WERI-Rb-1 (cell line): ENCODE measurements at regions not wholly inside any gene's neighbourhood (a gene's known extent, or its start where the extent isn't known, plus 50 kb on each side); places are given as distances from the start of the nearest gene placed in this dataset.

Experiments
- DNase-seq: peaks from one replicate; pipeline ENCODE4 v3.0.0-alpha.2; 2020
- H3K27ac ChIP-seq: fragments of 250-450 bp; sonication (Bioruptor Pico); 2 replicates; pipeline ENCODE4 v1.5.1; 2020; ENCODE audit warnings: mild to moderate bottlenecking, moderate library complexity
- H3K27me3 ChIP-seq: fragments of 250-450 bp; sonication (Bioruptor Pico); 2 replicates; pipeline ENCODE4 v1.5.1; 2021; ENCODE audit warnings: mild to moderate bottlenecking, low read depth, moderate library complexity; ENCODE audit not compliant: insufficient read depth, severe bottlenecking
- H3K36me3 ChIP-seq: fragments of 250-450 bp; sonication (Bioruptor Pico); 2 replicates; pipeline ENCODE4 v1.5.1; 2020; ENCODE audit warnings: mild to moderate bottlenecking, moderate library complexity
- H3K4me3 ChIP-seq: 2 replicates; pipeline ENCODE4 v1.5.1; 2011; ENCODE audit warnings: low read depth, mild to moderate bottlenecking, control low read depth, low read length
- H3K9me3 ChIP-seq: fragments of 250-450 bp; sonication (Bioruptor Pico); 2 replicates; pipeline ENCODE4 v1.5.1; 2021; ENCODE audit warnings: mild to moderate bottlenecking, moderate library complexity; ENCODE audit not compliant: severe bottlenecking
- CTCF ChIP-seq: IDR thresholded peaks from 2 replicates; pipeline ENCODE4 v1.5.1; 2011; ENCODE audit warnings: low read depth, mild to moderate bottlenecking, control low read depth, inconsistent platforms, low read length

GRCh38 chr1:14138687-14139086 lies 438.7 kb downstream of the PRDM2 start:
- no peak overlapping the region for H3K4me3 ChIP-seq
- H3K27me3 ChIP-seq = peaks cover 62% of the 10 kb centered on the region
- H3K36me3 ChIP-seq = no peaks in the 10 kb centered on the region
- TF ChIP-seq CTCF = no peak
- no peaks in the 10 kb centered on the region for H3K9me3 ChIP-seq
- H3K27ac ChIP-seq = no peak overlapping the region
- no peak for DNase-seq

- Histone ChIP-seq H3K4me3 (no peak overlapping the region), H3K9me3 (no peaks in the 10 kb centered on the region), H3K36me3 (no peaks in the 10 kb centered on the region), H3K27ac (no peak overlapping the region), H3K27me3 (peaks cover 56% of the 10 kb centered on the region)
- no peak for TF ChIP-seq CTCF
- DNase-seq = no peak
These were observed 440.9 kb downstream of the PRDM2 start for GRCh38 chr1:14140831-14141401.

- no peak for TF ChIP-seq CTCF
- H3K27ac ChIP-seq = no peak overlapping the region
- peaks cover 51% of the 10 kb centered on the region for H3K27me3 ChIP-seq
- H3K4me3 ChIP-seq = no peak overlapping the region
- H3K9me3 ChIP-seq = no peaks in the 10 kb centered on the region
- no peaks in the 10 kb centered on the region for H3K36me3 ChIP-seq
- no peak for DNase-seq
These were observed 441.7 kb downstream of the PRDM2 start for GRCh38 chr1:14141656-14142055.

GRCh38 chr1:14142397-14143100 lies 442.6 kb downstream of the PRDM2 start:
- no peak for TF ChIP-seq CTCF
- peaks cover 46% of the 10 kb centered on the region for H3K27me3 ChIP-seq
- DNase-seq = no peak

GRCh38 chr1:14143777-14144176 lies 443.8 kb downstream of the PRDM2 start:
- DNase-seq = no peak
- H3K36me3 ChIP-seq = no peaks in the 10 kb centered on the region
- no peaks in the 10 kb centered on the region for H3K9me3 ChIP-seq
- no peak for TF ChIP-seq CTCF
- H3K4me3 ChIP-seq = no peak overlapping the region
- no peak overlapping the region for H3K27ac ChIP-seq
- peaks cover 37% of the 10 kb centered on the region for H3K27me3 ChIP-seq

More at GRCh38 chr1:14142397-14143100, 442.6 kb downstream of the PRDM2 start:
- Histone ChIP-seq H3K27ac (no peak overlapping the region), H3K9me3 (no peaks in the 10 kb centered on the region), H3K4me3 (no peak overlapping the region), H3K36me3 (no peaks in the 10 kb centered on the region)
